ENCODE measurements at regions not wholly inside any gene's neighbourhood (a gene's known extent, or its start where the extent isn't known, plus 50 kb on each side); places are given as distances from the start of the nearest gene placed in this dataset.

DNA sequence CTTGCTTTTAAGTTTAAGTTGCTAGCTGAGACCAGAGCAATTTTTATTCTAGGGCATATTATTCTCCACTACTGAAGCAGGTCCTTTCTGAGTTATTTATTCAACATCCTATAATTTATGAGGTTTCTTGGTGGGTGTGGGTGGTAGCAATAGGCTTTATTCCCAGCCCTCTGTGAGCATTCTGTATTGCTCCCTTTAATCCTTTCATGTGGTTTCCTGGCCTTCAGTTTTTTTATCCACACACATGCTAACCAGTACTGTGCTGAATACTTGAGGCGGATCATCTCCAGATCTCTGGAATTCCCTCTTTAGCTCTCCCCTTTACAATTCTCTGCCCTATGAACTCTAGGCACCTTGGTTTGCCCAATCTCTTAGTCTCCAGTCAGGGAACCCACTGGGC is 91.8 kb upstream of the GLRA1 start:
- Histone ChIP-seq H3K9me3 (ENCODE audit: control insufficient read depth in 2 of 3, insufficient read depth in 1 of 3, low read length in 3 of 3) (no peaks in the 10 kb centered on the region), H3K4me3 (ENCODE audit: low read length in 3 of 3) (no peak overlapping the region), H3K27ac (ENCODE audit: low read depth in 2 of 2, low read length in 2 of 2) (no peak overlapping the region), H3K36me3 (ENCODE audit: control insufficient read depth in 2 of 3, insufficient read depth in 3 of 3, low read length in 3 of 3) (no peaks in the 10 kb centered on the region), H3K4me1 (ENCODE audit: control insufficient read depth in 2 of 3, insufficient read depth in 2 of 3, low read depth in 1 of 3, low read length in 3 of 3) (no peaks in the 10 kb centered on the region), H3K9ac (ENCODE audit: low read length in 3 of 3) (no peak overlapping the region), H3K27me3 (ENCODE audit: control insufficient read depth, insufficient read depth, low read length) (no peaks in the 10 kb centered on the region)
- TF ChIP-seq CTCF (IDR thresholded peaks at IDR 0.05; ENCODE audit: borderline replicate concordance, extremely low read depth, insufficient read depth), result no peak
- FAIRE-seq (no peak), DNase-seq (no peak)
- intact Hi-C loops (cut with DNase I), result no loop called here

GRCh38 chr5:152007653-152008335 is 83.1 kb upstream of the GLRA1 start:
- no peak overlapping the region for H3K27ac ChIP-seq (ENCODE audit: low read depth in 2 of 2, low read length in 2 of 2)
- no peak for TF ChIP-seq CTCF (IDR thresholded peaks at IDR 0.05; ENCODE audit: borderline replicate concordance, extremely low read depth, insufficient read depth)
- H3K27me3 ChIP-seq (ENCODE audit: control insufficient read depth, insufficient read depth, low read length), result no peaks in the 10 kb centered on the region
- no peak overlapping the region for H3K9ac ChIP-seq (ENCODE audit: low read length in 3 of 3)
- intact Hi-C loops (cut with DNase I), result no loop called here
- DNase-seq, result no peak
- H3K4me1 ChIP-seq (ENCODE audit: control insufficient read depth in 2 of 3, insufficient read depth in 2 of 3, low read depth in 1 of 3, low read length in 3 of 3), result no peaks in the 10 kb centered on the region
- no peak for FAIRE-seq
- H3K4me3 ChIP-seq (ENCODE audit: low read length in 3 of 3), result no peak overlapping the region
- peaks cover 0 to 3% (median 0%) of the 10 kb centered on the region in 3 donors for H3K9me3 ChIP-seq (ENCODE audit: control insufficient read depth in 2 of 3, insufficient read depth in 1 of 3, low read length in 3 of 3)
- no peaks in the 10 kb centered on the region for H3K36me3 ChIP-seq (ENCODE audit: control insufficient read depth in 2 of 3, insufficient read depth in 3 of 3, low read length in 3 of 3)

- no peaks in the 10 kb centered on the region for H3K27me3 ChIP-seq (ENCODE audit: control insufficient read depth, insufficient read depth, low read length)
- H3K9me3 ChIP-seq (ENCODE audit: control insufficient read depth in 2 of 3, insufficient read depth in 1 of 3, low read length in 3 of 3), result peaks cover 0 to 6% (median 0%) of the 10 kb centered on the region in 3 donors
- intact Hi-C loops (cut with DNase I), result no loop called here
- no peak overlapping the region for H3K27ac ChIP-seq (ENCODE audit: low read depth in 2 of 2, low read length in 2 of 2)
- no peaks in the 10 kb centered on the region for H3K36me3 ChIP-seq (ENCODE audit: control insufficient read depth in 2 of 3, insufficient read depth in 3 of 3, low read length in 3 of 3)
- no peak overlapping the region for H3K4me3 ChIP-seq (ENCODE audit: low read length in 3 of 3)
- FAIRE-seq (no peak), DNase-seq (no peak)
- no peak overlapping the region for H3K9ac ChIP-seq (ENCODE audit: low read length in 3 of 3)
- no peaks in the 10 kb centered on the region for H3K4me1 ChIP-seq (ENCODE audit: control insufficient read depth in 2 of 3, insufficient read depth in 2 of 3, low read depth in 1 of 3, low read length in 3 of 3)
- TF ChIP-seq CTCF (IDR thresholded peaks at IDR 0.05; ENCODE audit: borderline replicate concordance, extremely low read depth, insufficient read depth), result no peak
Observed at GRCh38 chr5:152004095-152004494, 79.4 kb upstream of the GLRA1 start.
